HG03066 (cell line): ENCODE measurements at regions not wholly inside any gene's neighbourhood (a gene's known extent, or its start where the extent isn't known, plus 50 kb on each side); places are given as distances from the start of the nearest gene placed in this dataset.

Experiments used
- ATAC-seq: cut with Tn5 transposase; IDR thresholded peaks from one replicate; pipeline ENCODE4 v1.9.1; 2021; ENCODE audit warnings: low read depth; ENCODE audit not compliant: unreplicated experiment

GRCh38 chr9:87084407-87084806 is 137.1 kb upstream of the GAS1 start:
- ATAC-seq: no peak

GRCh38 chr9:87085073-87085472 is 137.8 kb upstream of the GAS1 start:
- ATAC-seq: no peak

DNA sequence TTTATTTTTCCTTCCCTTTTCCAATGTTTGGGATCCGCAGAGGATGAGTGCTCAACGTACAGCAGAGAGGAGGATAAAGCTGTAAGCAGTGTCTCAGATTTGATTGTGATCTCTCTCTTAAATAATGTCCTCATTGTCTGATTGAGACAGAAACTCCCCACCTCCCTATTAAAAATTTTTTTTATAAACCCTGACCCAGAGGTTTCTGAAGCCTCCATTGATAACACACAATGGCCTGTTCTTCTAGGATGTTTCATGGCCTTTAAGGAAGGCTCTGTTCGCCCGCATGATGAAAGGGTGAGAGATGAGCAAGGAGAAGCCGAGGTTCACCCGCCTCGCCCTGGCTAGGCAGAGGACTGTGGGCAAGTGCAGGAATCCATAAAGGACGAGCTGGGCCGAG is 138.2 kb upstream of the GAS1 start:
- ATAC-seq: no peak

GRCh38 chr9:87086221-87086818 is 139.0 kb upstream of the GAS1 start:
- ATAC-seq: no peak

DNA sequence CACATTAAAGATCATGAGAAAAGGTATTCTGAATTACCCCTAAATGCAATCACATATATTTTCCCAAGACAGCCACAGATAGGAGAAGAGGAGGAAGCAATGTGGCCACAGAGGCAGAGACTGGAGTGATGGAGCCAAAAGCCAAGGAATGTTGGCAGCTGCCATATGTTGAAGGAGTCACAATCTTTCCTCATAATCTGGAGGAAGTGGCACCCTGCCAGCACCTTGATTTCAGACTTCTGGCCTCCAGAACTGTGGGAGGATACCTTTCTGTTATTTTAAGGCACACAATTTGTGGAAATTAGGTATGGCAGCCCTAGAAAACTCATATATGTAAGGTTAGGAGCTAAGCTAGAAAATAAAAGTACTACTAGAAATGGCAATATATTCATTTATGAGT is 139.9 kb upstream of the GAS1 start:
- ATAC-seq: no peak

DNA sequence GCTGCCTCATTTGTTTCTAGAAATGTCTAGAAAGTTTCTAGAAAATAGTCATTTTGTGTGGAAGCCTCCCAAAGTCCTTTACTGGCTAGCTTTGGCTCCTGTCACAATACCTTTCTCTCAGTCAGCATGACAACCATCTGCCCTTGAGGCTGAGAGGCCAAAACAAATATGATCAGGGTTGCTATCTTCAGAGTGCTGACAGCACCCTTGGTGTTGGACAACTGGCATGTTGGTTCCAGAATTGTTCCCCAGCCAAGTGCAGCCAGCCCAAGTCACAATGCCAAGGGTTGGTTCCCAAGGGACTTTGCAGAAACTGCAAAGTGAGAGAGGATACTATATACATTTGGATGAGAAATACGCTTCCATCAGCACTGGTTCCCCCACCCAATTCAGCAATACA is 140.9 kb upstream of the GAS1 start:
- ATAC-seq: no peak

DNA sequence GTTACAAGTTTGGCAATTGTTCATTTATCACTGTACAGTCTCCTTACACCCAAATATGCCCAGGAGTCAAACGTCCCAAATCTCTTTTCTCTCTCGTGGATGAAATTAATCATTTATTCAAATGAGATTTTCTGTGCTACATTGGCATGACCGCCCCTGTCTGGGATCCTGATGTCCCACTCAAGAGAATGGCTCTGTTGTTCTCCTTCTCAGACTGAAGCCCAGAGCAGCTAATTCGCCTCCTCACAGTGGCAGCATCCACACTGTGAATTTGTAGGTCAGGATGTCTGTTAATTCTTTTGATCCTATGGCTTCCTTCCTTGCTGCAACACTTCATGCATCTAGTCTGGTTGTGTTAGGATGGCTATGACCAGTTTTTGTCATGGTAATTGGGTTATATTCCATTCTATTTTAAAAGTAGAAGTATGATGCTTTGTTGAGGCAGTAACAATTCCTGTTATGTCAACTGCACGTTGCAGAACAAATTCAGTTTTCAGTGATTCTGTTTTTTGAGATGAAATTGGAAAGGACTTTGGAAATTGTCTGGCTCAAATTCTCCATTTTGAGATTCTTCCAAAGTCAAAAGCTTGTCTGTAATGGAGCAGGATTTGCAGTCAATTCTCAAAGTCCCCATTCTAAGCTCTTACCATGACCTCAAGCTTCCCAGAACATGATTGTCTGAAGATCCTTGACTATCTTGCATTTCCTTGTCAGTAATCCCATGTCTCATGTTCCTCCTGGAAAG is 141.5 kb upstream of the GAS1 start:
- ATAC-seq: no peak

DNA sequence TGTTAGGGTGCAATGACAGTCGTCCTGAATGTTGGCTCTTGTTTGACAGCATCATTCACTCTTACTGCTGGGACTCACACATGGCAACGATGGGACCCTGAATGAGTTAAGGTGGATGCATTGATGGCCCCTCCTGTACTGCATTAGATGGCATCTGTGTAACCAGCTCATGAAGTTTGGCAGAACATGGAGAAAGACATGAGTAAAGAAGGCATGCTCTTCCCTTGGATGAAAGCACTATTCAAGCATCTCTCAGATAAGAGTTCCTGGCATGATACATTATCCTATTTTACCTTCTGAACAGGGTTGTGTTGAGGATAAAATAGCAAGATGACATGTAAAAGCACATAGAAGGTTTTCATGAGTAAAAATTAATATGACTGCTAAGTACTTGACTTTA is 142.2 kb upstream of the GAS1 start:
- ATAC-seq: no peak

DNA sequence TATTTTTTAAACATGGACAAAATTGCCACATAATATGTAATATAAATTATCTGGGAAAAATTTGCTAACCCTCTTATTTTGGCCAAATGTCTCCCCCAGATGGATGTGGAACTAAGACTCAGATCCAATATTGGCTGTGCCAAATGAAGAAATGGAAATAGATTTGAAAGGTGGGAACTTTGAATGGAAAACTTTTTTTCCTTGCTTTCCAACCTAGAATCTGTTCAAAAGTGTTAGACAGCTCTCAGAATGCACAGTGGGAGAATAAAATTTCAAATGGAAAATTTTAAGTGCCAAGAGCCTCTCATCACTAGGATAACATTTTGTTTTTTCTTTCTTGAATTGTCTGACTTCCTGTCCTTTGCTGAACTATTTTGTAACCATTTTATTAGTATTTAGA is 142.6 kb upstream of the GAS1 start:
- no peak for ATAC-seq

GRCh38 chr9:87093777-87094176 is 146.5 kb upstream of the GAS1 start:
- no peak for ATAC-seq

DNA sequence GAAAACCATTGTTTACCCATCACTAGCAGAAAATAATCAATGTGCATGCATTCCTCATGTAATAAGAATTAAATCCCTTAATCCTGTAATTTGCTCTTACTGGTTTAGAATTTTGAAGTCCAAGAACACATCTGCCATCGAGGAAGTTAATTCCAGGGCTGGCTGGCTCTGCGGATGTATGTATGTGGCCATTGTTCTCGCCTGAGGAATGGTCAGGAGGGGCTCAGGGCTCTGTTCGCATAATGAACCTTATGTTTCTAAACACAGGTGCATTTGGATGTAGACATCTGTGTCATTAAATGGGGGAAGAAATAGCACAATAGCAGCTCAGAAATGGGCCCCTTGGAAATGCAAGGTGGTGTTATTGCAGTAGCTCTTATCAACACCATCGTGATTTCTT is 148.6 kb upstream of the GAS1 start:
- ATAC-seq: no peak

- ATAC-seq: no peak
These were observed 149.2 kb upstream of the GAS1 start for GRCh38 chr9:87096506-87096905.

DNA sequence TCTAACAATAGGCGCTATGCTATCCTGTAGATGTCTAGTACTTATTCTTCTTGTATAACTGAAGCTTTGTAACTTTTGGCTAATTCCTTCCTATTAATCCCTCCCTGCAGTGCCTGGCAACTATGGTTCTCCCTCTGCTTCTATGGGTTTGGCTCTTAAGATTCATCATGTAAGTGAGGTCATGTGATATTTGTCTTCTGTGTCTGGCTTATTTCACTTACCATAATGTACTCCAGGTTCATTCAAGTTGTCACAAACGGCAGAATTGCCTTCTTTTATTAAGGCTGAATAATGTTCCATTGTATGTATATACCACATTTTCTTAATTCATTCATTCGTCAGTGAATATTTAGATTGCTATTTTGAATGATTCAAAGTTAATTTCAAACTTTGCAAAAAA is 149.9 kb upstream of the GAS1 start:
- ATAC-seq: no peak

DNA sequence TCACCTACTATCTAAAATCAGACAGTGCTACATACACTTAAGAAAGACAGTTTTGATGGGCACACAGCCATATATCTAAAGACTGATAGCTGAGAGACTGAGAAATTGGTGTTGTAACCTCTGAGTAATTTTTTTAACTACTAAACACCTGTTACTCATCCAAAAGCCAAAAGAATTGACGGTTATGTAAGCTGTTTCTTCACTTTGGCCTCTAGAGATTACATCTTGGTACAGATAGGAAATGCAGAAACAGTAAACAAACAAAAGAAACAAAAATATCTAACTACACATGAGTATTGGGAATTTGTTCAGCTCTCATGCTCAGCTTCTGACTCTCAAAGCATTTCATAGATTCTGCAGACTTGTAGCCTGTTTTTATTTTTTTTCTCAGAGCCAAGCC is 152.1 kb upstream of the GAS1 start:
- no peak for ATAC-seq

- no peak for ATAC-seq
These were observed 152.7 kb upstream of the GAS1 start for GRCh38 chr9:87100001-87100400.

DNA sequence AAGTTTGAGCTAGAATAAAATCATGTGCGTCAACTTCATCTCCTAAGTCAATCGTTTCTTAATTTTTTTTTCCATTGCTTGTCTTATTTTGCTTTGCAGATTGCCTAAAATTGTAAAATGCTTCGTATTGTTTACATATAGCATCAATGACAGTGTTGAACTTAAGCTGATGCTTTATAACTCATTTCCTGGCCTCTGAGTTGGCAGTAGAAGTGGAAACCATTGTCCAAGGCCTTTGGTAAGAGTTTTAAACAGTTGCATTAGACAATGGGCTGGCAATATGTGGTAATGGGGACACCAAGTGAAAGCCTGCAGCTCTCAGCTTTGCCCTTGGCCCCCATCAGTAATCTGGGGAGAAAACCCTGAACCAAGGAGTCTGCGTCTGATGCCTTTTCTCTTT is 154.8 kb upstream of the GAS1 start:
- no peak for ATAC-seq

DNA sequence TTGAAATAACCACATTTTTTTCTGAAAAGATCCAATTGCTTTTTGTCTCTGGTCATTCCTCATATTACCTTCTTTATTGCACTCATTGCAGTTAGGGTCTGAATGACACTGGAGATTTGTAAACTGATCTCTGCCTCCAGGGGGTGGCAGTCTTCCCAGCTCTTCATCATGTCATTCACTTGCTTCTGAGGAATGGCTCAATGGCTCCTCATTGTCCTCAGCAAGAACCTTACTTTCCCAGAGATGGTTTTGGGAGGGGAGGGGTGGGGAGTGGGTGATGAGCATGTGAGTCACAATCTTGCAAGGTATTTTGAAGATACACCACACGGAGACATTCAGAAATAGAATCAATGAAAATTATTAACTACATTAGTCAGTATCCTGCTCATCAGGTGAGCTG is 159.8 kb upstream of the GAS1 start:
- ATAC-seq: no peak

- ATAC-seq: no peak
These were observed 161.4 kb upstream of the GAS1 start for GRCh38 chr9:87108661-87109060.

- no peak for ATAC-seq
These were observed 161.9 kb upstream of the GAS1 start for GRCh38 chr9:87109231-87109631.

DNA sequence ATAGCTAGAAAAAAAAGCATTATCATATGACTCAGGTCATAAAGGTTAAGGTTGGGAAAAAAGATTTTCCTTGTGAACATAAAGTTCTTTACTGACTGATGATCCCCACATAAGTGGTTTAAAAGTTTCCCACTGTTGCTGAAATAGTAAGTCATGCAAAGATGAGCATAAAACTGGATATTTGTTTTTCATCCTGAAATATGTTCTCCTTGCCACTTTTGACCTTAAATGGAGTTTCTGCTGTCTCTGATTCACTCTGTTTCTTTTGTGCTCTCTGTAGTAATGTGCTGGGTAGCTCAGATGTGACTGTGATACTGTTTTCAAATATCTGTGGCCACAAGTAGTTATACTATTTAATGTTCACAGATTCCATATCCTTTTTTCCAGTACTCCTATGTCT is 162.5 kb upstream of the GAS1 start:
- no peak for ATAC-seq

DNA sequence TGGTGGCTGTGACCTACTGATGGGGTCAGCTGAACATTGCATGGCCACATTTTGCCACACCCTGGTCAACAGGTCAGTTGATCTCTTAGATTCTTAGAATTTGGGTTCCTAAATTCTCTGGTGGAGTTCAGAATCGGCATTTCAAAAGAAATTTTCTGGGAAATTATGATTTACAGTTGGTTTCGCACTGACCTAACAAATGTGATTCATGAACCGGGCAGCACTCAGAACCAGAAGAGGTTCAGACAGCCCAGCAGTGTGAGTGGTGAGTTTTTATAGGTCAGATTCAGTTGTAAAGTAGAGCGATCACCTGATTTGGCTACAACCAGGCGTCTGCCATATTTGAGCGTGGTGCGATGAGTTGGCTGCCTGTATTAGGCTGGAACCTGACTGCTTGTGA is 163.7 kb upstream of the GAS1 start:
- ATAC-seq: no peak

- no peak for ATAC-seq
These were observed 165.3 kb upstream of the GAS1 start for GRCh38 chr9:87112656-87113055.

- ATAC-seq: no peak
These were observed 166.6 kb upstream of the GAS1 start for GRCh38 chr9:87113874-87114273.
